ENCODE measurements at regions not wholly inside any gene's neighbourhood (a gene's known extent, or its start where the extent isn't known, plus 50 kb on each side); places are given as distances from the start of the nearest gene placed in this dataset.

DNA sequence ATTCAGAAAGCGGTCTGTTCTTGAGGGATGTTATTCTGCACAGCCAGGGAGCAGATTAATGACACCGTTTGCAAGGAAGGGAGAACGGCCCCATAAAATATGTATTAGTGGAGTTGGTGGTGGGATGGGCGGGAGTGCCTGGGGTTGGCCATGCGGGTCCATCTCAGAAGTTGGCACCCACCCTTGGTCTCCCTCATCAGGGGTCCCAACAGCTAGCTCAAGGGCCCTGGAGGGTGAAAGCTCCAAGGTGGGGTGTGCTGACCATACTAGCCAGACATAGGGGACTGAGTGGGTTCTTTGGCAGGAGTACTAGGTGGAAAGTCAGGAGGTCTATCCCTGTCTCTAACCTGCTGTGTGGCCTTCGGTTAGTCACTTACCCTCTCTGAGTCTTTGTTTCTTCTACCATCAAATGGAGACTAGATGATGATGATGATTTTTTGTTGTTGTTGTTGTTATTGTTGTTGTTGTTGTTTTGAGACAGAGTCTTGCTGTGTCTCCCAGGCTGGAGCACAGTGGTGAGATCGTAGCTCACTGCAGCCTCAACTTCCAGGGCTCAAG lies 83.2 kb upstream of the BRD7 start:
- TF ChIP-seq MXI1 (IDR thresholded peaks at IDR 0.05; ENCODE audit: low read depth, low read length) (no peak), NRF1 (conservative IDR thresholded peaks at IDR 0.05; ENCODE audit: low read depth, low read length) (no peak), EP300 (IDR thresholded peaks at IDR 0.05; ENCODE audit: borderline replicate concordance in 1 of 2, control insufficient read depth in 1 of 2, low read depth in 2 of 2, low read length in 2 of 2) (no peak), NFIC (IDR thresholded peaks at IDR 0.05; ENCODE audit: low read depth, low read length) (no peak), YY1 (IDR thresholded peaks at IDR 0.05; ENCODE audit: low read depth, low read length) (no peak), CREM (IDR thresholded peaks at IDR 0.05; ENCODE audit: low read depth) (no peak), RCOR1 (conservative IDR thresholded peaks at IDR 0.05; ENCODE audit: low read depth, low read length) (no peak)
- TF ChIP-seq, protein P1, sequence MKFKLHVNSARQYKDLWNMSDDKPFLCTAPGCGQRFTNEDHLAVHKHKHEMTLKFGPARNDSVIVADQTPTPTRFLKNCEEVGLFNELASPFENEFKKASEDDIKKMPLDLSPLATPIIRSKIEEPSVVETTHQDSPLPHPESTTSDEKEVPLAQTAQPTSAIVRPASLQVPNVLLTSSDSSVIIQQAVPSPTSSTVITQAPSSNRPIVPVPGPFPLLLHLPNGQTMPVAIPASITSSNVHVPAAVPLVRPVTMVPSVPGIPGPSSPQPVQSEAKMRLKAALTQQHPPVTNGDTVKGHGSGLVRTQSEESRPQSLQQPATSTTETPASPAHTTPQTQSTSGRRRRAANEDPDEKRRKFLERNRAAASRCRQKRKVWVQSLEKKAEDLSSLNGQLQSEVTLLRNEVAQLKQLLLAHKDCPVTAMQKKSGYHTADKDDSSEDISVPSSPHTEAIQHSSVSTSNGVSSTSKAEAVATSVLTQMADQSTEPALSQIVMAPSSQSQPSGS (IDR thresholded peaks at IDR 0.05; ENCODE audit: low read length) = no peak
- TF ChIP-seq, protein P2, sequence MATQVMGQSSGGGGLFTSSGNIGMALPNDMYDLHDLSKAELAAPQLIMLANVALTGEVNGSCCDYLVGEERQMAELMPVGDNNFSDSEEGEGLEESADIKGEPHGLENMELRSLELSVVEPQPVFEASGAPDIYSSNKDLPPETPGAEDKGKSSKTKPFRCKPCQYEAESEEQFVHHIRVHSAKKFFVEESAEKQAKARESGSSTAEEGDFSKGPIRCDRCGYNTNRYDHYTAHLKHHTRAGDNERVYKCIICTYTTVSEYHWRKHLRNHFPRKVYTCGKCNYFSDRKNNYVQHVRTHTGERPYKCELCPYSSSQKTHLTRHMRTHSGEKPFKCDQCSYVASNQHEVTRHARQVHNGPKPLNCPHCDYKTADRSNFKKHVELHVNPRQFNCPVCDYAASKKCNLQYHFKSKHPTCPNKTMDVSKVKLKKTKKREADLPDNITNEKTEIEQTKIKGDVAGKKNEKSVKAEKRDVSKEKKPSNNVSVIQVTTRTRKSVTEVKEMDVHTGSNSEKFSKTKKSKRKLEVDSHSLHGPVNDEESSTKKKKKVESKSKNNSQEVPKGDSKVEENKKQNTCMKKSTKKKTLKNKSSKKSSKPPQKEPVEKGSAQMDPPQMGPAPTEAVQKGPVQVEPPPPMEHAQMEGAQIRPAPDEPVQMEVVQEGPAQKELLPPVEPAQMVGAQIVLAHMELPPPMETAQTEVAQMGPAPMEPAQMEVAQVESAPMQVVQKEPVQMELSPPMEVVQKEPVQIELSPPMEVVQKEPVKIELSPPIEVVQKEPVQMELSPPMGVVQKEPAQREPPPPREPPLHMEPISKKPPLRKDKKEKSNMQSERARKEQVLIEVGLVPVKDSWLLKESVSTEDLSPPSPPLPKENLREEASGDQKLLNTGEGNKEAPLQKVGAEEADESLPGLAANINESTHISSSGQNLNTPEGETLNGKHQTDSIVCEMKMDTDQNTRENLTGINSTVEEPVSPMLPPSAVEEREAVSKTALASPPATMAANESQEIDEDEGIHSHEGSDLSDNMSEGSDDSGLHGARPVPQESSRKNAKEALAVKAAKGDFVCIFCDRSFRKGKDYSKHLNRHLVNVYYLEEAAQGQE (IDR thresholded peaks at IDR 0.05; ENCODE audit: low read depth, low read length) = no peak
